ENCODE measurements at regions not wholly inside any gene's neighbourhood (a gene's known extent, or its start where the extent isn't known, plus 50 kb on each side); places are given as distances from the start of the nearest gene placed in this dataset.

DNA sequence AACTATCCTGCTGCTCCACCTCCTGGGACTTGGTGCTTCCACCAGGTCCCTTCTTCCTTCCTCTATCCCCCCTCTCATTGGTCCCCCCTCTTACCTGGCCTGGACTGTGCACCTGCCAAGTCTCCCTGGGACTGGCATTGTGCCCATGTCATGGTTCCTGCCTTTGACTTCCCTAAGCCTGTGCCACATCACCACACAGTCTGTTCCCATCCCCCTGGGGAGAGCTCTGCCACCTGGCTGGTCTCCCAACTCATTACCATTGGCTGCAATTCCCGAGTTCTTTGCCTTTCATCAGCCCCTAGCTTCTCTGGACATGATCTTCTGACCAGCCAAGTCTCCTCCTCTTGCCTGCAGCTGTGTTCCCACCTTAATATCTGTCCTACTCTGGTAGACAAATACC, 180.3 kb downstream of the SREK1 start:
- TF ChIP-seq GATA3 (IDR thresholded peaks at IDR 0.05; ENCODE audit: low read depth, low read length) (no peak), GATA2 (IDR thresholded peaks at IDR 0.05; ENCODE audit: low read depth, low read length) (no peak)
